IMR-90 (cell line): ENCODE measurements at regions not wholly inside any gene's neighbourhood (a gene's known extent, or its start where the extent isn't known, plus 50 kb on each side); places are given as distances from the start of the nearest gene placed in this dataset.

ENCODE experiments used
- ATAC-seq: fragments of 200-7000 bp; cut with Tn5 transposase; 2 replicates; pipeline ENCODE4 v1.9.1; 2020; ENCODE audit warnings: low read depth, mild to moderate bottlenecking, moderate library complexity
- BruUV-seq: library from RNA; stranded (reverse); fragments of 400-500 nt; replicated peaks from 2 replicates; lab custom pipeline; 2021; lab: Mats Ljungman, UMichigan
- CTCF ChIA-PET: fragments of 300-600 bp; formaldehyde crosslinking; extraction: SDS; loops from one replicate; lab custom pipeline; 2021; ENCODE audit warnings: antibody characterized with exemption; lab: Yijun Ruan, JAX
- POLR2A ChIA-PET: fragments of 300-600 bp; sonication (Branson Sonifier 250); formaldehyde crosslinking; loops from one replicate; lab custom pipeline; 2022; ENCODE audit warnings: antibody characterized with exemption; ENCODE audit not compliant: unreplicated experiment; lab: Charles Lee
- DNase-seq: peaks from one replicate; pipeline ENCODE4 v3.0.0; 2013
- H2AFZ ChIP-seq: replicated peaks from 2 replicates; pipeline ENCODE3; 2013; ENCODE audit warnings: low read length, mild to moderate bottlenecking; ENCODE audit not compliant: poor library complexity
- H2AK5ac ChIP-seq: 2 replicates; pipeline ENCODE4 v1.6.1; 2013; ENCODE audit warnings: low read depth, low read length, inconsistent platforms
- H2AK9ac ChIP-seq: replicated peaks from 2 replicates; pipeline ENCODE3; 2013; ENCODE audit warnings: mild to moderate bottlenecking, low read depth, low read length, moderate library complexity; ENCODE audit not compliant: poor library complexity
- H2BK120ac ChIP-seq: 2 replicates; pipeline ENCODE4 v1.6.1; 2013; ENCODE audit warnings: low read depth, low read length, inconsistent platforms
- H2BK15ac ChIP-seq: 3 replicates; pipeline ENCODE4 v1.6.1; 2013; ENCODE audit warnings: low read depth, low read length, inconsistent platforms
- H2BK20ac ChIP-seq: 2 replicates; pipeline ENCODE4 v1.6.1; 2013; ENCODE audit warnings: low read depth, mild to moderate bottlenecking, inconsistent platforms, low read length, moderate library complexity
- H2BK5ac ChIP-seq: 2 replicates; pipeline ENCODE4 v1.6.1; 2013; ENCODE audit warnings: mild to moderate bottlenecking, low read depth, low read length, inconsistent platforms; ENCODE audit not compliant: poor library complexity, severe bottlenecking
- H3K14ac ChIP-seq: replicated peaks from 2 replicates; pipeline ENCODE4 v1.6.1; 2013; ENCODE audit warnings: low read depth, low read length, inconsistent platforms
- H3K18ac ChIP-seq: 2 replicates; pipeline ENCODE4 v1.6.1; 2013; ENCODE audit warnings: low read depth, low read length, control low read depth
- H3K23ac ChIP-seq: 2 replicates; pipeline ENCODE4 v1.6.1; 2013; ENCODE audit warnings: low read depth, low read length, inconsistent platforms
- H3K27ac ChIP-seq: 2 replicates; pipeline ENCODE4 v1.5.1; 2013; ENCODE audit warnings: mild to moderate bottlenecking, control low read depth, low read length; ENCODE audit not compliant: insufficient read depth
- H3K27me3 ChIP-seq: 2 replicates; pipeline ENCODE4 v1.6.1; 2013; ENCODE audit warnings: low read length; ENCODE audit not compliant: control insufficient read depth, insufficient read depth
- H3K36me3 ChIP-seq: 2 replicates; pipeline ENCODE4 v1.6.1; 2013; ENCODE audit warnings: low read length, mixed read lengths; ENCODE audit not compliant: control insufficient read depth, insufficient read depth
- H3K4ac ChIP-seq: 2 replicates; pipeline ENCODE4 v1.6.1; 2013; ENCODE audit warnings: low read depth, low read length, inconsistent platforms
- H3K4me1 ChIP-seq: 2 replicates; pipeline ENCODE4 v1.6.1; 2013; ENCODE audit warnings: low read length, mixed read lengths; ENCODE audit not compliant: control insufficient read depth, insufficient read depth
- H3K4me2 ChIP-seq: 2 replicates; pipeline ENCODE4 v1.6.1; 2013; ENCODE audit warnings: low read depth, mild to moderate bottlenecking, control low read depth, low read length, moderate library complexity
- H3K4me3 ChIP-seq: 2 replicates; pipeline ENCODE4 v1.5.1; 2013; ENCODE audit warnings: low read depth, mild to moderate bottlenecking, control low read depth, low read length, moderate library complexity; ENCODE audit not compliant: insufficient read depth
- H3K56ac ChIP-seq: 2 replicates; pipeline ENCODE4 v1.6.1; 2013; ENCODE audit warnings: low read length, inconsistent platforms; ENCODE audit not compliant: insufficient read depth; ENCODE audit errors: extremely low read depth
- H3K79me1 ChIP-seq, 2 experiments: 2 replicates each; pipeline ENCODE4 v1.6.1; 2013; ENCODE audit warnings: low read length in 2 of 2, inconsistent platforms in 1 of 2, low read depth in 1 of 2
- H3K9ac ChIP-seq: 2 replicates; pipeline ENCODE4 v1.6.1; 2013; ENCODE audit warnings: low read depth, low read length, control low read depth
- H3K9me1 ChIP-seq: 2 replicates; pipeline ENCODE4 v1.6.1; 2013; ENCODE audit warnings: low read length, inconsistent platforms; ENCODE audit not compliant: insufficient read depth
- H3K9me3 ChIP-seq: 2 replicates; pipeline ENCODE4 v1.6.1; 2013; ENCODE audit warnings: low read length; ENCODE audit not compliant: control insufficient read depth, insufficient read depth
- H4K20me1 ChIP-seq: 2 replicates; pipeline ENCODE4 v1.6.1; 2013; ENCODE audit warnings: low read length, inconsistent platforms; ENCODE audit not compliant: insufficient read depth
- H4K5ac ChIP-seq: 2 replicates; pipeline ENCODE4 v1.6.1; 2013; ENCODE audit warnings: mild to moderate bottlenecking, low read depth, low read length, control low read depth
- H4K8ac ChIP-seq, 2 experiments: 2 replicates each; pipeline ENCODE4 v1.6.1; 2013; ENCODE audit warnings: low read depth in 2 of 2, low read length in 2 of 2, control low read depth in 1 of 2, inconsistent platforms in 1 of 2
- H4K91ac ChIP-seq: 2 replicates; pipeline ENCODE4 v1.6.1; 2013; ENCODE audit warnings: low read depth, low read length, inconsistent platforms; ENCODE audit not compliant: insufficient read depth
- CEBPB ChIP-seq: IDR thresholded peaks from 2 replicates; pipeline ENCODE4 v1.6.1; 2012; ENCODE audit warnings: low read depth, low read length, improper control_type of control experiment
- CHD1 ChIP-seq: IDR thresholded peaks from 2 replicates; pipeline ENCODE4 v1.6.1; 2012; ENCODE audit warnings: low read depth, low read length, improper control_type of control experiment
- SMC3 ChIP-seq: fragments of 150-350 bp; IDR thresholded peaks from 2 replicates; pipeline ENCODE4 v1.6.1; 2016; ENCODE audit warnings: low read depth, mild to moderate bottlenecking, antibody characterized with exemption, low read length, moderate library complexity
- USF2 ChIP-seq: fragments of 150-350 bp; IDR thresholded peaks from 2 replicates; pipeline ENCODE4 v1.6.1; 2017; ENCODE audit warnings: mild to moderate bottlenecking, antibody characterized with exemption, low read length, low read depth
- WGBS, 2 experiments: methylation state at CpG; one replicate each; pipeline versions ENCODE4 v1.1.5 to v1.1.7; 2013; ENCODE audit warnings: missing lambda C conversion rate in 2 of 2; ENCODE audit not compliant: insufficient read length in 1 of 2; ENCODE audit errors: extremely low coverage in 2 of 2; 5-methylcytosine and 5-hydroxymethylcytosine counted together
- dilution Hi-C: fragments of 300-500 bp; cut with HindIII; formaldehyde crosslinking; loops from one replicate; pipeline ENCODE4 v1.14.3; 2018; ENCODE audit warnings: low sequenced_read_pairs; ENCODE audit not compliant: unreplicated experiment
- in situ Hi-C: fragments of 300-500 bp; cut with MboI; formaldehyde crosslinking; loops from 3 replicates; pipeline ENCODE4 v1.14.3; 2019; ENCODE audit warnings: low sequenced_read_pairs, inconsistent platforms, mixed read lengths
- intact Hi-C: fragments of 100-400 bp; cut with micrococcal nuclease; formaldehyde crosslinking; loops from 2 replicates; pipeline ENCODE4 v1.10.0; 2022

DNA sequence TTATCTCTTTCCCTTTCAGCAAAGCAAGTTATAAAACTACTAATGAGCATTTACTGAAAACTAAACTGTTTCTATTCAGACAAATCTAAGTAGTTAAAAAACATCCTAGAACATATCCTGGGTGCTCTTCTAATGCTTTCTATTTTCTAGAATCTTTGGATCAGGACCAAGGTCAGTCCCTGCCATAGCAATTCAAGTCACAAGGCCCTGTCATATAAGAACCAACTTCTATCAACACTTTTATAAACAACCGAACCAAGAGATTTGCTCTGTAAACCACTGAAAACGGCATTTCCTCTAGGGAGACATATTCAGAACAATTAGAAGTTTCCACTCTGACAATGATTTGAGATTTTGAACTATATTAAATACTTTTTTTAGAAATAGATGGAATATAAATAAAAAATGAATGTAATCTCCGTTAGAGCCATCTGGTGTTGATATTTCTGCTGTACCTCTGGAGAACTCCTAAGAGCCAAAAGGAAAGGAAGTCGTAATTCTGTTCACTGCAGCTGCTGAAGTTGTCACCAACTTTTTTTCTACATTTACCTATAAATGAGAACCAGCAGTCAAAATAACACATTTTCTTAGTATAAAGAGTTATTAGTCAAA, 51.4 kb upstream of the LGSN start:
- no peak overlapping the region for H4K91ac ChIP-seq
- CTCF ChIA-PET = no interaction called here
- intact Hi-C loops = no loop called here
- H3K4me1 ChIP-seq = no peaks in the 10 kb centered on the region
- H3K56ac ChIP-seq = no peak overlapping the region
- H3K14ac ChIP-seq = no peak overlapping the region
- no peak overlapping the region for H2BK5ac ChIP-seq
- DNase-seq (no peak), ATAC-seq (no peak)
- H4K5ac ChIP-seq = no peak overlapping the region
- no peak overlapping the region for H2AK5ac ChIP-seq
- no peak overlapping the region for H2AFZ ChIP-seq
- no peak overlapping the region for H3K9ac ChIP-seq
- dilution Hi-C loops = no loop called here
- H2BK20ac ChIP-seq = no peak overlapping the region
- no CpG with 5 or more reads among the region's 4 CpGs for WGBS, 2 experiments
- no peaks in the 10 kb centered on the region for H3K27me3 ChIP-seq
- no peak overlapping the region for H3K4me2 ChIP-seq
- no peaks in the 10 kb centered on the region for H3K79me1 ChIP-seq
- H2BK15ac ChIP-seq = no peak overlapping the region
- H4K20me1 ChIP-seq = no peaks in the 10 kb centered on the region
- no peak overlapping the region for H3K4ac ChIP-seq
- no peaks in the 10 kb centered on the region for H3K9me1 ChIP-seq
- TF ChIP-seq CHD1 (no peak), SMC3 (no peak), CEBPB (no peak), USF2 (no peak)
- no peak overlapping the region for H3K4me3 ChIP-seq
- no peak overlapping the region for H3K18ac ChIP-seq
- H3K23ac ChIP-seq = no peak overlapping the region
- no peak overlapping the region for H3K27ac ChIP-seq
- H3K36me3 ChIP-seq = no peaks in the 10 kb centered on the region
- no peak overlapping the region for H2AK9ac ChIP-seq
- no peak overlapping the region for H4K8ac ChIP-seq
- in situ Hi-C loops = loop anchor here (25.0 kb wide), 1 partner anchor 191 kb away; the partner anchor contains the start of genes LOC128125822 and PTP4A1
- no peaks in the 10 kb centered on the region for H3K9me3 ChIP-seq
- POLR2A ChIA-PET = no interaction called here
- no peak overlapping the region for H2BK120ac ChIP-seq
- BruUV-seq = no TSS peak
